ENCODE measurements at regions not wholly inside any gene's neighbourhood (a gene's known extent, or its start where the extent isn't known, plus 50 kb on each side); places are given as distances from the start of the nearest gene placed in this dataset.

GRCh38 chr21:26784974-26785373, 60.2 kb downstream of the ADAMTS1 start:
- DNase-seq (ENCODE audit: low read depth in 2 of 2): no peak

- no peak for DNase-seq (ENCODE audit: low read depth in 2 of 2)
Observed at GRCh38 chr21:26783466-26784195, 61.6 kb downstream of the ADAMTS1 start.

- no peak for DNase-seq (ENCODE audit: low read depth in 2 of 2)
Observed at GRCh38 chr21:26782747-26783146, 62.5 kb downstream of the ADAMTS1 start.

GRCh38 chr21:26782331-26782730, 62.9 kb downstream of the ADAMTS1 start:
- no peak for DNase-seq (ENCODE audit: low read depth in 2 of 2)

GRCh38 chr21:26781331-26781730, 63.9 kb downstream of the ADAMTS1 start:
- DNase-seq (ENCODE audit: low read depth in 2 of 2): no peak

GRCh38 chr21:26777166-26777565, 68.0 kb downstream of the ADAMTS1 start:
- DNase-seq (ENCODE audit: low read depth in 2 of 2): no peak

GRCh38 chr21:26776310-26777021, 68.7 kb downstream of the ADAMTS1 start:
- DNase-seq (ENCODE audit: low read depth in 2 of 2): no peak

GRCh38 chr21:26773058-26773457, 72.2 kb downstream of the ADAMTS1 start:
- no peak for DNase-seq (ENCODE audit: low read depth in 2 of 2)

GRCh38 chr21:26769613-26770188, 75.5 kb downstream of the ADAMTS1 start:
- no peak for DNase-seq (ENCODE audit: low read depth in 2 of 2)

- no peak for DNase-seq (ENCODE audit: low read depth in 2 of 2)
Observed at GRCh38 chr21:26766826-26767325, 78.3 kb downstream of the ADAMTS1 start.

- no peak for DNase-seq (ENCODE audit: low read depth in 2 of 2)
Observed at GRCh38 chr21:26761174-26761915, 83.9 kb downstream of the ADAMTS1 start.

GRCh38 chr21:26759731-26760130, 85.5 kb downstream of the ADAMTS1 start:
- no peak for DNase-seq (ENCODE audit: low read depth in 2 of 2)

GRCh38 chr21:26758083-26758880, 86.9 kb downstream of the ADAMTS1 start:
- no peak for DNase-seq (ENCODE audit: low read depth in 2 of 2)

GRCh38 chr21:26756491-26757159, 88.6 kb downstream of the ADAMTS1 start:
- no peak for DNase-seq (ENCODE audit: low read depth in 2 of 2)

GRCh38 chr21:26754853-26755252, 90.4 kb downstream of the ADAMTS1 start:
- no peak for DNase-seq (ENCODE audit: low read depth in 2 of 2)

GRCh38 chr21:26753822-26754221, 91.4 kb downstream of the ADAMTS1 start:
- no peak for DNase-seq (ENCODE audit: low read depth in 2 of 2)

- no peak for DNase-seq (ENCODE audit: low read depth in 2 of 2)
Observed at GRCh38 chr21:26752849-26753248, 92.4 kb downstream of the ADAMTS1 start.

- DNase-seq (ENCODE audit: low read depth in 2 of 2): no peak
Observed at GRCh38 chr21:26751305-26751704, 93.9 kb downstream of the ADAMTS1 start.

GRCh38 chr21:26748066-26748465, 97.1 kb downstream of the ADAMTS1 start:
- no peak for DNase-seq (ENCODE audit: low read depth in 2 of 2)

- DNase-seq (ENCODE audit: low read depth in 2 of 2): no peak
Observed at GRCh38 chr21:26747216-26747615, 98.0 kb downstream of the ADAMTS1 start.

GRCh38 chr21:26743524-26743923, 101.7 kb downstream of the ADAMTS1 start:
- no peak for DNase-seq (ENCODE audit: low read depth in 2 of 2)

Measured in activated CD4-positive, alpha-beta T cell treated with anti-CD3 and anti-CD28 coated beads for 24 hours (primary cell).